ENCODE measurements at regions not wholly inside any gene's neighbourhood (a gene's known extent, or its start where the extent isn't known, plus 50 kb on each side); places are given as distances from the start of the nearest gene placed in this dataset.

GRCh38 chr14:71651228-71651627, 281.0 kb upstream of the RGS6 start:
- DNase-seq (ENCODE audit: low read depth in 2 of 2, low spot score in 1 of 2): no peak

- DNase-seq (ENCODE audit: low read depth in 2 of 2, low spot score in 1 of 2): no peak
These were observed 279.9 kb upstream of the RGS6 start for GRCh38 chr14:71652368-71652767.

GRCh38 chr14:71654810-71655209, 277.4 kb upstream of the RGS6 start:
- DNase-seq (ENCODE audit: low read depth in 2 of 2, low spot score in 1 of 2): no peak

- DNase-seq (ENCODE audit: low read depth in 2 of 2, low spot score in 1 of 2): no peak
These were observed 273.9 kb upstream of the RGS6 start for GRCh38 chr14:71658261-71658860.

- DNase-seq (ENCODE audit: low read depth in 2 of 2, low spot score in 1 of 2): no peak
These were observed 273.1 kb upstream of the RGS6 start for GRCh38 chr14:71659159-71659558.

GRCh38 chr14:71661441-71661840, 270.8 kb upstream of the RGS6 start:
- no peak for DNase-seq (ENCODE audit: low read depth in 2 of 2, low spot score in 1 of 2)

GRCh38 chr14:71662291-71662790, 269.9 kb upstream of the RGS6 start:
- no peak for DNase-seq (ENCODE audit: low read depth in 2 of 2, low spot score in 1 of 2)

GRCh38 chr14:71665157-71665556, 267.1 kb upstream of the RGS6 start:
- DNase-seq (ENCODE audit: low read depth in 2 of 2, low spot score in 1 of 2): no peak

- no peak for DNase-seq (ENCODE audit: low read depth in 2 of 2, low spot score in 1 of 2)
These were observed 266.4 kb upstream of the RGS6 start for GRCh38 chr14:71665781-71666180.

GRCh38 chr14:71666571-71667145, 265.6 kb upstream of the RGS6 start:
- DNase-seq (ENCODE audit: low read depth in 2 of 2, low spot score in 1 of 2): no peak

- no peak for DNase-seq (ENCODE audit: low read depth in 2 of 2, low spot score in 1 of 2)
These were observed 263.9 kb upstream of the RGS6 start for GRCh38 chr14:71668186-71668912.

- DNase-seq (ENCODE audit: low read depth in 2 of 2, low spot score in 1 of 2): no peak
These were observed 259.6 kb upstream of the RGS6 start for GRCh38 chr14:71672596-71672995.

GRCh38 chr14:71675126-71675899, 256.9 kb upstream of the RGS6 start:
- DNase-seq (ENCODE audit: low read depth in 2 of 2, low spot score in 1 of 2): no peak

GRCh38 chr14:71675900-71676287, 256.3 kb upstream of the RGS6 start:
- no peak for DNase-seq (ENCODE audit: low read depth in 2 of 2, low spot score in 1 of 2)

GRCh38 chr14:71680736-71681387, 251.4 kb upstream of the RGS6 start:
- no peak for DNase-seq (ENCODE audit: low read depth in 2 of 2, low spot score in 1 of 2)

GRCh38 chr14:71682337-71682736, 249.9 kb upstream of the RGS6 start:
- DNase-seq (ENCODE audit: low read depth in 2 of 2, low spot score in 1 of 2): no peak

- no peak for DNase-seq (ENCODE audit: low read depth in 2 of 2, low spot score in 1 of 2)
These were observed 247.9 kb upstream of the RGS6 start for GRCh38 chr14:71684323-71684722.

- no peak for DNase-seq (ENCODE audit: low read depth in 2 of 2, low spot score in 1 of 2)
These were observed 245.6 kb upstream of the RGS6 start for GRCh38 chr14:71686677-71687076.

GRCh38 chr14:71687166-71687831, 244.9 kb upstream of the RGS6 start:
- no peak for DNase-seq (ENCODE audit: low read depth in 2 of 2, low spot score in 1 of 2)

GRCh38 chr14:71688576-71688975, 243.7 kb upstream of the RGS6 start:
- no peak for DNase-seq (ENCODE audit: low read depth in 2 of 2, low spot score in 1 of 2)

- DNase-seq (ENCODE audit: low read depth in 2 of 2, low spot score in 1 of 2): no peak
These were observed 241.8 kb upstream of the RGS6 start for GRCh38 chr14:71690478-71690877.
